GM12878 (cell line): ENCODE measurements at regions not wholly inside any gene's neighbourhood (a gene's known extent, or its start where the extent isn't known, plus 50 kb on each side); places are given as distances from the start of the nearest gene placed in this dataset.

Experiments used
- ATAC-seq: fragments of 200-7000 bp; cut with Tn5 transposase; 3 replicates; pipeline ENCODE4 v1.9.1; 2020; ENCODE audit warnings: mild to moderate bottlenecking, moderate library complexity
- BruUV-seq: library from RNA; stranded (reverse); fragments of 400-500 nt; replicated peaks from 2 replicates; lab custom pipeline; 2021; lab: Mats Ljungman, UMichigan
- CTCF ChIA-PET: fragments of 300-600 bp; sonication (Branson Sonifier 250); formaldehyde crosslinking; extraction: SDS; loops from one replicate; lab custom pipeline; 2021; ENCODE audit warnings: inconsistent platforms; lab: Yijun Ruan, JAX
- POLR2A ChIA-PET: fragments of 350-600 bp; formaldehyde crosslinking; extraction: SDS; loops from one replicate; lab custom pipeline; 2021; ENCODE audit warnings: inconsistent platforms; lab: Charles Lee
- RAD21 ChIA-PET: fragments of 300-600 bp; sonication (Branson Sonifier 250); formaldehyde crosslinking; loops from one replicate; lab custom pipeline; 2023; ENCODE audit warnings: antibody characterized with exemption; ENCODE audit not compliant: unreplicated experiment; lab: Charles Lee
- SMC1A ChIA-PET: fragments of 300-600 bp; sonication (Branson Sonifier 250); formaldehyde crosslinking; loops from one replicate; lab custom pipeline; 2023; ENCODE audit not compliant: unreplicated experiment, uncharacterized antibody; lab: Charles Lee
- DNase-seq: peaks from one replicate; pipeline ENCODE4 v3.0.0-alpha.2; 2011; ENCODE audit warnings: low read depth, low spot score
- FAIRE-seq: peaks from 3 replicates; lab custom pipeline; 2011; peaks lifted over from hg19 to GRCh38; lab: Jason Lieb, UNC
- H2AFZ ChIP-seq: 2 replicates; pipeline ENCODE4 v1.6.0; 2011; ENCODE audit warnings: low read depth, low read length, control low read depth; ENCODE audit not compliant: control insufficient read depth
- H3K27ac ChIP-seq: 2 replicates; pipeline ENCODE4 v1.5.1; 2011; ENCODE audit warnings: control low read depth; ENCODE audit not compliant: control insufficient read depth, insufficient read depth
- H3K27me3 ChIP-seq, 2 experiments: replicated peaks in 1 of 2; 2 replicates each; pipeline versions ENCODE4 v1.6.0 to v1.6.1; 2011; ENCODE audit warnings: low read length in 1 of 2; ENCODE audit not compliant: control insufficient read depth in 2 of 2, insufficient read depth in 2 of 2
- H3K36me3 ChIP-seq, 2 experiments: 2 replicates each; pipeline ENCODE4 v1.5.1; 2011; ENCODE audit warnings: low read length in 1 of 2; ENCODE audit not compliant: control insufficient read depth in 2 of 2, insufficient read depth in 2 of 2
- H3K4me1 ChIP-seq: 2 replicates; pipeline ENCODE4 v1.6.1; 2011; ENCODE audit warnings: mild to moderate bottlenecking, low read length, moderate library complexity, mixed read lengths; ENCODE audit not compliant: control insufficient read depth, insufficient read depth
- H3K4me2 ChIP-seq: 2 replicates; pipeline ENCODE4 v1.6.0; 2011; ENCODE audit warnings: control low read depth; ENCODE audit not compliant: control insufficient read depth, insufficient read depth
- H3K4me3 ChIP-seq: fragments of 200-600 bp; sonication (generic); 2 replicates; pipeline ENCODE4 v1.5.1; 2016
- H3K79me2 ChIP-seq: 2 replicates; pipeline ENCODE4 v1.6.0; 2011; ENCODE audit warnings: low read length; ENCODE audit not compliant: control insufficient read depth, insufficient read depth
- H3K9ac ChIP-seq: 2 replicates; pipeline ENCODE4 v1.8.0; 2011; ENCODE audit warnings: low read length, control low read depth, mixed read lengths; ENCODE audit not compliant: control insufficient read depth, insufficient read depth
- H3K9me3 ChIP-seq: replicated peaks from 3 replicates; pipeline ENCODE4 v1.5.1; 2011; ENCODE audit warnings: mild to moderate bottlenecking, low read length; ENCODE audit not compliant: control insufficient read depth, insufficient read depth
- H4K20me1 ChIP-seq: 2 replicates; pipeline ENCODE4 v1.6.0; 2011; ENCODE audit not compliant: control insufficient read depth, insufficient read depth
- CHD1 ChIP-seq: IDR thresholded peaks from 2 replicates; pipeline ENCODE4 v1.6.1; 2012; ENCODE audit warnings: low read depth, low read length, improper control_type of control experiment
- CUX1 ChIP-seq: IDR thresholded peaks from 2 replicates; pipeline ENCODE4 v1.6.1; 2012; ENCODE audit warnings: improper control_type of control experiment, low read depth, low read length; ENCODE audit not compliant: insufficient replicate concordance
- DPF2 ChIP-seq: fragments of 450-650 bp; IDR thresholded peaks from 2 replicates; pipeline ENCODE4 v1.6.1; 2017; ENCODE audit warnings: mild to moderate bottlenecking
- IKZF2 ChIP-seq, 2 experiments: fragments of 450-650 bp; IDR thresholded peaks; 2 replicates each; pipeline ENCODE4 v1.6.1; 2017; ENCODE audit warnings: mild to moderate bottlenecking in 2 of 2, moderate library complexity in 2 of 2
- NR2C2 ChIP-seq: IDR thresholded peaks from 2 replicates; pipeline ENCODE4 v1.6.1; 2011; ENCODE audit warnings: borderline replicate concordance, low read depth; ENCODE audit not compliant: control insufficient read depth, insufficient read length
- NR2F1 ChIP-seq: fragments of 450-650 bp; conservative IDR thresholded peaks from 2 replicates; pipeline ENCODE4 v1.6.1; 2017; ENCODE audit warnings: mild to moderate bottlenecking
- RBBP5 ChIP-seq: fragments of 200-600 bp; sonication (generic); conservative IDR thresholded peaks from 2 replicates; pipeline ENCODE4 v1.6.1; 2016
- RELA ChIP-seq: fragments of 450-650 bp; IDR thresholded peaks from 2 replicates; pipeline ENCODE4 v1.8.0; 2014; ENCODE audit warnings: borderline replicate concordance; ENCODE audit not compliant: partially characterized antibody
- RUNX3 ChIP-seq: IDR thresholded peaks from 2 replicates; pipeline ENCODE4 v1.6.1; 2012; ENCODE audit warnings: low read length, inconsistent platforms
- SMARCA5 ChIP-seq: fragments of 450-650 bp; IDR thresholded peaks from 2 replicates; pipeline ENCODE4 v1.6.1; 2017; ENCODE audit warnings: mild to moderate bottlenecking
- TCF7 ChIP-seq: IDR thresholded peaks from 2 replicates; pipeline ENCODE4 v1.6.1; 2014; ENCODE audit warnings: antibody characterized with exemption, borderline replicate concordance
- ZNF207 ChIP-seq: fragments of 450-650 bp; IDR thresholded peaks from 2 replicates; pipeline ENCODE4 v1.6.1; 2014; ENCODE audit warnings: antibody characterized with exemption, mild to moderate bottlenecking, borderline replicate concordance
- WGBS: methylation state at CpG from one replicate; pipeline ENCODE4 v1.1.6; 2016; ENCODE audit warnings: low lambda C conversion rate; ENCODE audit not compliant: insufficient replicate concordance, insufficient coverage; ENCODE audit errors: missing lambda C conversion rate; 5-methylcytosine and 5-hydroxymethylcytosine counted together
- in situ Hi-C: fragments of 300-500 bp; cut with MboI; formaldehyde crosslinking; loops from 9 replicates; pipeline ENCODE4 v1.14.3; 2018; ENCODE audit warnings: mixed read lengths
- intact Hi-C: fragments of 100-400 bp; cut with micrococcal nuclease; formaldehyde crosslinking; loops from one replicate; pipeline ENCODE4 v1.14.2; 2022; ENCODE audit not compliant: unreplicated experiment
- TF ChIP-seq, protein P1 (sequence below): fragments of 150-350 bp; IDR thresholded peaks from 2 replicates; pipeline ENCODE4 v1.6.1; 2016; ENCODE audit warnings: low read depth, low read length

DNA sequence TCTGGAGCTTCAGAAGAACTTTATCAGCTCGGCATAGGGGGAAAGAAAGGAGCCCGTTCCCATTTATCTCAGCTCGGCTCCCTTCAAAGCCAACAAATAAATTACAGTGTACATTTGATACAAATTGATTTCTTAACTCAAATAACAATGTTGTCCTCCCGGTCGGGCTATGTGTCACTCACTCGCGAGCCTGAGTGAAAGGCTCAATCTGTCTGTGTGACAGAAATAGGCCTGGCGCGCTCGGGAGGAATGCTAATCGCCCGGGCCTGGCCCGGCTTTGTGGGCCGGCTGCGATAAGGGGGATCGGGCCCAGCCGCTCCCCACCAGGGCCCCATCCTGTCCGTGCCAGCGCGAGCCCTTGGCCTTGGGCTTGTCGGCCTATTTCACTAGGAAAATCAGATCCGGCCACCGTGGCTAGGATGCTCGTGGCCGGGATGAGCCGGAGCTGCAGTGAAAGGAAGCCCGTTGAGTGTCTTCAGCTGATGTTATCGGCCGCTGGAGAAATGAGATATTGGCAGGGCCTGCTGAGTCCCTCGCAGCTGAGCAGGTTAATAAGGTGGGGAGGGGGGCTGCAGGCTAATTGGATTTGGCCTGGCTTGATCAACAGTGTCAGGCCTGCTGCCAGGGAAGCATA is 258.7 kb downstream of the IRX1 start:
- DNase-seq (no peak), ATAC-seq (no peak), FAIRE-seq (no peak)
- Histone ChIP-seq H3K79me2 (no peaks in the 10 kb centered on the region), H4K20me1 (no peaks in the 10 kb centered on the region), H3K4me2 (no peak overlapping the region), H3K27ac (no peak overlapping the region), H3K4me3 (no peak overlapping the region), H3K36me3 (no peaks in the 10 kb centered on the region), H3K4me1 (no peaks in the 10 kb centered on the region), H3K27me3 (no peaks in the 10 kb centered on the region), H3K9ac (no peak overlapping the region), H2AFZ (no peak overlapping the region), H3K9me3 (no peaks in the 10 kb centered on the region; the same call in 2 of the 3 replicates)
- intact Hi-C loops (no loop called here), in situ Hi-C loops (no loop called here)
- 59% methylated on average over 30 of the region's 30 CpGs for WGBS
- RAD21 ChIA-PET, result no interaction called here
- POLR2A ChIA-PET, result no interaction called here
- CTCF ChIA-PET, result no interaction called here
- BruUV-seq, result no TSS peak
- TF ChIP-seq RELA (no peak), SMARCA5 (no peak), RBBP5 (no peak), DPF2 (no peak), ZNF207 (no peak), CUX1 (no peak), TCF7 (no peak), NR2F1 (no peak), CHD1 (no peak), IKZF2 (IDR thresholded peaks at IDR 0.05) (no peak), RUNX3 (no peak), NR2C2 (no peak)
- TF ChIP-seq, protein P1, sequence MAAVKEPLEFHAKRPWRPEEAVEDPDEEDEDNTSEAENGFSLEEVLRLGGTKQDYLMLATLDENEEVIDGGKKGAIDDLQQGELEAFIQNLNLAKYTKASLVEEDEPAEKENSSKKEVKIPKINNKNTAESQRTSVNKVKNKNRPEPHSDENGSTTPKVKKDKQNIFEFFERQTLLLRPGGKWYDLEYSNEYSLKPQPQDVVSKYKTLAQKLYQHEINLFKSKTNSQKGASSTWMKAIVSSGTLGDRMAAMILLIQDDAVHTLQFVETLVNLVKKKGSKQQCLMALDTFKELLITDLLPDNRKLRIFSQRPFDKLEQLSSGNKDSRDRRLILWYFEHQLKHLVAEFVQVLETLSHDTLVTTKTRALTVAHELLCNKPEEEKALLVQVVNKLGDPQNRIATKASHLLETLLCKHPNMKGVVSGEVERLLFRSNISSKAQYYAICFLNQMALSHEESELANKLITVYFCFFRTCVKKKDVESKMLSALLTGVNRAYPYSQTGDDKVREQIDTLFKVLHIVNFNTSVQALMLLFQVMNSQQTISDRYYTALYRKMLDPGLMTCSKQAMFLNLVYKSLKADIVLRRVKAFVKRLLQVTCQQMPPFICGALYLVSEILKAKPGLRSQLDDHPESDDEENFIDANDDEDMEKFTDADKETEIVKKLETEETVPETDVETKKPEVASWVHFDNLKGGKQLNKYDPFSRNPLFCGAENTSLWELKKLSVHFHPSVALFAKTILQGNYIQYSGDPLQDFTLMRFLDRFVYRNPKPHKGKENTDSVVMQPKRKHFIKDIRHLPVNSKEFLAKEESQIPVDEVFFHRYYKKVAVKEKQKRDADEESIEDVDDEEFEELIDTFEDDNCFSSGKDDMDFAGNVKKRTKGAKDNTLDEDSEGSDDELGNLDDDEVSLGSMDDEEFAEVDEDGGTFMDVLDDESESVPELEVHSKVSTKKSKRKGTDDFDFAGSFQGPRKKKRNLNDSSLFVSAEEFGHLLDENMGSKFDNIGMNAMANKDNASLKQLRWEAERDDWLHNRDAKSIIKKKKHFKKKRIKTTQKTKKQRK, result no peak
- SMC1A ChIA-PET, result no interaction called here
